GM23338 (cell line): ENCODE measurements at regions not wholly inside any gene's neighbourhood (a gene's known extent, or its start where the extent isn't known, plus 50 kb on each side); places are given as distances from the start of the nearest gene placed in this dataset.

Experiments
- ATAC-seq: fragments of 200-7000 bp; cut with Tn5 transposase; 3 replicates; pipeline ENCODE4 v1.9.1; 2020
- DNase-seq: peaks from one replicate; pipeline ENCODE4 v3.0.0-alpha.2; 2015; ENCODE audit warnings: low spot score
- H2AFZ ChIP-seq: fragments of 200-600 bp; sonication (generic); 2 replicates; pipeline ENCODE4 v1.8.0; 2016; ENCODE audit warnings: antibody characterized with exemption, mild to moderate bottlenecking, moderate library complexity
- H3F3A ChIP-seq: fragments of 200-600 bp; sonication (generic); replicated peaks from 2 replicates; pipeline ENCODE4 v1.8.0; 2017; ENCODE audit warnings: antibody characterized with exemption, mixed run types, low read depth
- H3K27ac ChIP-seq: fragments of 200-600 bp; sonication (generic); 2 replicates; pipeline ENCODE4 v1.6.1; 2016; ENCODE audit warnings: low read depth
- H3K27me3 ChIP-seq: fragments of 200-600 bp; sonication (generic); 2 replicates; pipeline ENCODE4 v1.8.0; 2016; ENCODE audit warnings: mild to moderate bottlenecking, mixed run types, moderate library complexity; ENCODE audit not compliant: insufficient read depth
- H3K36me3 ChIP-seq: fragments of 200-600 bp; sonication (generic); 2 replicates; pipeline ENCODE4 v1.8.0; 2016; ENCODE audit warnings: mild to moderate bottlenecking; ENCODE audit not compliant: insufficient read depth
- H3K4me1 ChIP-seq: fragments of 200-600 bp; sonication (generic); 2 replicates; pipeline ENCODE4 v1.8.0; 2016; ENCODE audit warnings: mild to moderate bottlenecking, moderate library complexity; ENCODE audit not compliant: insufficient read depth
- H3K4me2 ChIP-seq: fragments of 200-600 bp; sonication (generic); 2 replicates; pipeline ENCODE4 v1.7.1; 2017; ENCODE audit warnings: mixed run types
- H3K4me3 ChIP-seq: fragments of 200-600 bp; sonication (generic); 2 replicates; pipeline ENCODE4 v1.6.1; 2016; ENCODE audit warnings: mixed run types
- H3K79me2 ChIP-seq: fragments of 200-600 bp; sonication (generic); replicated peaks from 2 replicates; pipeline ENCODE4 v1.8.0; 2017; ENCODE audit warnings: mild to moderate bottlenecking; ENCODE audit not compliant: insufficient read depth
- H3K9me2 ChIP-seq: fragments of 200-600 bp; sonication (generic); 2 replicates; pipeline ENCODE4 v1.8.0; 2017; ENCODE audit not compliant: insufficient read depth
- H4K20me1 ChIP-seq: fragments of 200-600 bp; sonication (generic); replicated peaks from 2 replicates; pipeline ENCODE4 v1.8.0; 2017; ENCODE audit warnings: mild to moderate bottlenecking; ENCODE audit not compliant: insufficient read depth
- H3K27ac Mint-ChIP-seq: 2 replicates; pipeline ENCODE4 v1.8.0; 2020; ENCODE audit warnings: inconsistent platforms, mild to moderate bottlenecking, moderate library complexity, mixed read lengths
- H3K27me3 Mint-ChIP-seq: 3 replicates; pipeline ENCODE4 v1.8.0; 2022; ENCODE audit warnings: low read depth, mild to moderate bottlenecking, moderate library complexity, mixed read lengths, inconsistent platforms; ENCODE audit not compliant: insufficient read depth, poor library complexity
- H3K36me3 Mint-ChIP-seq: 3 replicates; pipeline ENCODE4 v1.8.0; 2021; ENCODE audit warnings: low read depth, mild to moderate bottlenecking, inconsistent platforms, moderate library complexity, mixed read lengths
- H3K4me1 Mint-ChIP-seq: 3 replicates; pipeline ENCODE4 v1.8.0; 2020; ENCODE audit warnings: mild to moderate bottlenecking, inconsistent platforms, mixed read lengths
- H3K4me3 Mint-ChIP-seq: 3 replicates; pipeline ENCODE4 v1.8.0; 2021; ENCODE audit warnings: moderate library complexity, mild to moderate bottlenecking, inconsistent platforms, mixed read lengths
- H3K9me3 Mint-ChIP-seq: 3 replicates; pipeline ENCODE4 v1.8.0; 2020; ENCODE audit warnings: moderate library complexity, mild to moderate bottlenecking, inconsistent platforms, mixed read lengths
- EZH2phosphoT487 ChIP-seq: fragments of 200-600 bp; sonication (generic); IDR thresholded peaks from one replicate; pipeline ENCODE4 v1.8.1; 2018; ENCODE audit warnings: antibody characterized with exemption; ENCODE audit not compliant: unreplicated experiment
- NANOG ChIP-seq: IDR thresholded peaks from 2 replicates; pipeline ENCODE4 v1.6.1; 2016; ENCODE audit warnings: antibody characterized with exemption, borderline replicate concordance
- POLR2AphosphoS5 ChIP-seq: IDR thresholded peaks from 2 replicates; pipeline ENCODE4 v1.6.1; 2016; ENCODE audit warnings: antibody characterized with exemption, low read depth
- STAT1 ChIP-seq: IDR thresholded peaks from one replicate; pipeline ENCODE4 v1.6.1; 2016; ENCODE audit warnings: antibody characterized with exemption; ENCODE audit not compliant: unreplicated experiment
- ZNF114 ChIP-seq: fragments of 250-450 bp; sonication (Bioruptor Pico); IDR thresholded peaks from 2 replicates; pipeline ENCODE4 v1.5.0; 2020; ENCODE audit warnings: mild to moderate bottlenecking, moderate library complexity
- TF ChIP-seq, protein P1 (sequence below), 2 experiments: fragments of 200-600 bp in 1 of 2; sonication (generic) in 1 of 2; conservative IDR thresholded peaks; 2 replicates each; pipeline versions ENCODE4 v1.5.1 to v1.6.1; 2016 to 2017; ENCODE audit warnings: antibody characterized with exemption in 2 of 2, low read depth in 2 of 2, mild to moderate bottlenecking in 2 of 2, moderate library complexity in 1 of 2
- TF ChIP-seq, protein P2 (sequence below): IDR thresholded peaks from one replicate; pipeline ENCODE4 v1.6.1; 2018; ENCODE audit warnings: antibody characterized with exemption; ENCODE audit not compliant: unreplicated experiment
- TF ChIP-seq, protein P3 (sequence below): IDR thresholded peaks from 2 replicates; pipeline ENCODE4 v1.6.1; 2016; ENCODE audit warnings: antibody characterized with exemption

DNA sequence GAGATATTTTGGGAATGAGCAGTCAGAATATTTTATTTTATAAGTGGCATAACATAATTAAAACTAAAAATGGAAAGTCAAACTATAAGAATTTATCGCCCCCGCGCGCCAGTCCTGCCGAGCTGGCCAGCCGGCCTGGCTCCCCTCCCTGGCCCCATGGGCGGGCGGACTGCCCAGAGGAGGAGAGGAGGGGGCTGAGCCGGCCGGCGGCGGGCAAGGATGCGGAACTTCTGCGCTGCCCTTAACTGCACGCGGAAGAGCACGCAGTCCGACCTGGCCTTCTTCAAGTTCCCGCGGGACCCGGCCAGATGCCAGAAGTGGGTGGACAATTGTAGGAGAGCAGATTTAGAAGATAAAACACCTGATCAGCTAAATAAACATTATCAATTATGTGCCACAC is 96.8 kb downstream of the DKK1 start:
- Mint-ChIP-seq H3K9me3 (no peaks in the 10 kb centered on the region), H3K27me3 (peaks cover 2% of the 10 kb centered on the region), H3K4me1 (no peaks in the 10 kb centered on the region), H3K36me3 (no peaks in the 10 kb centered on the region), H3K27ac (no peak overlapping the region), H3K4me3 (no peak overlapping the region)
- Histone ChIP-seq H3K79me2 (no peaks in the 10 kb centered on the region), H3K27ac (no peak overlapping the region), H3K9me2 (no peaks in the 10 kb centered on the region), H3K27me3 (no peaks in the 10 kb centered on the region), H3F3A (no peaks in the 10 kb centered on the region), H3K4me3 (no peak overlapping the region), H2AFZ (no peak overlapping the region), H3K4me1 (no peaks in the 10 kb centered on the region), H3K36me3 (no peaks in the 10 kb centered on the region), H3K4me2 (no peak overlapping the region), H4K20me1 (no peaks in the 10 kb centered on the region)
- no peak for TF ChIP-seq EZH2phosphoT487
- TF ChIP-seq POLR2AphosphoS5, result no peak
- TF ChIP-seq, protein P1, sequence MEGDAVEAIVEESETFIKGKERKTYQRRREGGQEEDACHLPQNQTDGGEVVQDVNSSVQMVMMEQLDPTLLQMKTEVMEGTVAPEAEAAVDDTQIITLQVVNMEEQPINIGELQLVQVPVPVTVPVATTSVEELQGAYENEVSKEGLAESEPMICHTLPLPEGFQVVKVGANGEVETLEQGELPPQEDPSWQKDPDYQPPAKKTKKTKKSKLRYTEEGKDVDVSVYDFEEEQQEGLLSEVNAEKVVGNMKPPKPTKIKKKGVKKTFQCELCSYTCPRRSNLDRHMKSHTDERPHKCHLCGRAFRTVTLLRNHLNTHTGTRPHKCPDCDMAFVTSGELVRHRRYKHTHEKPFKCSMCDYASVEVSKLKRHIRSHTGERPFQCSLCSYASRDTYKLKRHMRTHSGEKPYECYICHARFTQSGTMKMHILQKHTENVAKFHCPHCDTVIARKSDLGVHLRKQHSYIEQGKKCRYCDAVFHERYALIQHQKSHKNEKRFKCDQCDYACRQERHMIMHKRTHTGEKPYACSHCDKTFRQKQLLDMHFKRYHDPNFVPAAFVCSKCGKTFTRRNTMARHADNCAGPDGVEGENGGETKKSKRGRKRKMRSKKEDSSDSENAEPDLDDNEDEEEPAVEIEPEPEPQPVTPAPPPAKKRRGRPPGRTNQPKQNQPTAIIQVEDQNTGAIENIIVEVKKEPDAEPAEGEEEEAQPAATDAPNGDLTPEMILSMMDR (conservative IDR thresholded peaks at IDR 0.05; ENCODE audit: low read depth in 2 of 2), result no peak
- ATAC-seq, result no peak
- no peak for DNase-seq

DNA sequence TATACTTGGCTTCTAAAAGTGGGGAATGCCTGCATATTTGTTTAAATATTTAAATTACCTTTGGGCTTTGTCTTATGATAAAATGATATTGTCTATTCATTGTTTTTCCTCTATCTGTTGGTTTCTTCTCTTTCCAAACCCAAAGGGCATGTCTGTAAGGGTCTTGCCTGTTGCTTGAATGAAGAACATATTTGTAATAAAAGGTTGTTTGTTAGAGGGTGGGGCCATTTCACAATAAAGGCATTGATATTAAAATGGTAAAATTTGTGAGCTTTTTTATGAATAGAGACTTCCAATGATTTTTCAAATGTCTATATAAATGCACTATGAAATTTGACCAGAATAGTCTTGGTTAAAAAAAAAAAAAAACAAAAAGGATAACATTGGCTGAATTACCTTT is 105.2 kb downstream of the DKK1 start:
- H3K79me2 ChIP-seq, result no peaks in the 10 kb centered on the region

DNA sequence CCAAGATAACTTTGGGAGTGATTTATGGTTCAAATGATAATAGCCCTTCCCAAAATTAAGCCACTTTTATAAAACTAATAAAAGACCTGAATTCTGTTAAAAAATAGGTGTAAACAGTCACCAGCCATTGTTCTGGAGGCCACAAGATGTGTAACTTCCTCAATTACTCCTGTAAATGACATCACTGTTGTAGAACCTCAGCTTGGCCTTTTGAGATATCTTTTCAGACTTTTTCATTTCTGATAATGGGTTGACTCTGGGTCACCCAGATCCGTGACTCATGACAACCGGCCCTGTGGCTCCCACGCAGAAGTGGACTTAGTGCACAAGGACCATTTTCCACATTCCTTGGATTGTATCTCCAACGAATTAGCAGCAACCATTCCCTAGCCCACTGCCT is 106.6 kb downstream of the DKK1 start:
- Mint-ChIP-seq H3K27ac (no peak overlapping the region), H3K9me3 (no peaks in the 10 kb centered on the region), H3K27me3 (no peaks in the 10 kb centered on the region), H3K4me1 (peaks cover 9% of the 10 kb centered on the region; the same call in 2 of the 3 replicates), H3K4me3 (no peak overlapping the region), H3K36me3 (no peaks in the 10 kb centered on the region)
- Histone ChIP-seq H3K4me3 (no peak overlapping the region), H3K9me2 (no peaks in the 10 kb centered on the region), H3K36me3 (no peaks in the 10 kb centered on the region), H3K4me1 (no peaks in the 10 kb centered on the region; the same call in 1 of the 2 replicates), H2AFZ (no peak overlapping the region), H3K79me2 (no peaks in the 10 kb centered on the region), H3K27ac (no peak overlapping the region), H3F3A (no peaks in the 10 kb centered on the region), H3K4me2 (no peak overlapping the region), H4K20me1 (no peaks in the 10 kb centered on the region), H3K27me3 (no peaks in the 10 kb centered on the region)
- no peak for ATAC-seq
- no peak for DNase-seq
- TF ChIP-seq, protein P2, sequence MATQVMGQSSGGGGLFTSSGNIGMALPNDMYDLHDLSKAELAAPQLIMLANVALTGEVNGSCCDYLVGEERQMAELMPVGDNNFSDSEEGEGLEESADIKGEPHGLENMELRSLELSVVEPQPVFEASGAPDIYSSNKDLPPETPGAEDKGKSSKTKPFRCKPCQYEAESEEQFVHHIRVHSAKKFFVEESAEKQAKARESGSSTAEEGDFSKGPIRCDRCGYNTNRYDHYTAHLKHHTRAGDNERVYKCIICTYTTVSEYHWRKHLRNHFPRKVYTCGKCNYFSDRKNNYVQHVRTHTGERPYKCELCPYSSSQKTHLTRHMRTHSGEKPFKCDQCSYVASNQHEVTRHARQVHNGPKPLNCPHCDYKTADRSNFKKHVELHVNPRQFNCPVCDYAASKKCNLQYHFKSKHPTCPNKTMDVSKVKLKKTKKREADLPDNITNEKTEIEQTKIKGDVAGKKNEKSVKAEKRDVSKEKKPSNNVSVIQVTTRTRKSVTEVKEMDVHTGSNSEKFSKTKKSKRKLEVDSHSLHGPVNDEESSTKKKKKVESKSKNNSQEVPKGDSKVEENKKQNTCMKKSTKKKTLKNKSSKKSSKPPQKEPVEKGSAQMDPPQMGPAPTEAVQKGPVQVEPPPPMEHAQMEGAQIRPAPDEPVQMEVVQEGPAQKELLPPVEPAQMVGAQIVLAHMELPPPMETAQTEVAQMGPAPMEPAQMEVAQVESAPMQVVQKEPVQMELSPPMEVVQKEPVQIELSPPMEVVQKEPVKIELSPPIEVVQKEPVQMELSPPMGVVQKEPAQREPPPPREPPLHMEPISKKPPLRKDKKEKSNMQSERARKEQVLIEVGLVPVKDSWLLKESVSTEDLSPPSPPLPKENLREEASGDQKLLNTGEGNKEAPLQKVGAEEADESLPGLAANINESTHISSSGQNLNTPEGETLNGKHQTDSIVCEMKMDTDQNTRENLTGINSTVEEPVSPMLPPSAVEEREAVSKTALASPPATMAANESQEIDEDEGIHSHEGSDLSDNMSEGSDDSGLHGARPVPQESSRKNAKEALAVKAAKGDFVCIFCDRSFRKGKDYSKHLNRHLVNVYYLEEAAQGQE, result no peak

More for the DNA sequence above, 105.2 kb downstream of the DKK1 start:
- no peaks in the 10 kb centered on the region for H3K27me3 ChIP-seq
- no peak overlapping the region for H2AFZ ChIP-seq
- H4K20me1 ChIP-seq, result no peaks in the 10 kb centered on the region
- no peaks in the 10 kb centered on the region for H3K36me3 ChIP-seq
- no peak for ATAC-seq
- TF ChIP-seq STAT1 (no peak), ZNF114 (CRISPR knock-in tag) (no peak), NANOG (no peak)
- TF ChIP-seq, protein P3, sequence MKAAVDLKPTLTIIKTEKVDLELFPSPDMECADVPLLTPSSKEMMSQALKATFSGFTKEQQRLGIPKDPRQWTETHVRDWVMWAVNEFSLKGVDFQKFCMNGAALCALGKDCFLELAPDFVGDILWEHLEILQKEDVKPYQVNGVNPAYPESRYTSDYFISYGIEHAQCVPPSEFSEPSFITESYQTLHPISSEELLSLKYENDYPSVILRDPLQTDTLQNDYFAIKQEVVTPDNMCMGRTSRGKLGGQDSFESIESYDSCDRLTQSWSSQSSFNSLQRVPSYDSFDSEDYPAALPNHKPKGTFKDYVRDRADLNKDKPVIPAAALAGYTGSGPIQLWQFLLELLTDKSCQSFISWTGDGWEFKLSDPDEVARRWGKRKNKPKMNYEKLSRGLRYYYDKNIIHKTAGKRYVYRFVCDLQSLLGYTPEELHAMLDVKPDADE, result no peak
- no peak overlapping the region for H3K27ac Mint-ChIP-seq
- no peaks in the 10 kb centered on the region for H3K9me3 Mint-ChIP-seq
- no peak overlapping the region for H3K27ac ChIP-seq
- no peaks in the 10 kb centered on the region; the same call in 1 of the 2 replicates for H3K4me1 ChIP-seq
- no peak overlapping the region for H3K4me2 ChIP-seq
- H3K4me1 Mint-ChIP-seq, result peaks cover 4% of the 10 kb centered on the region; the same call in 2 of the 3 replicates
- H3K27me3 Mint-ChIP-seq, result no peaks in the 10 kb centered on the region
- no peak for DNase-seq
- no peaks in the 10 kb centered on the region for H3K9me2 ChIP-seq
- no peaks in the 10 kb centered on the region for H3F3A ChIP-seq
- H3K4me3 Mint-ChIP-seq, result no peak overlapping the region
- H3K4me3 ChIP-seq, result no peak overlapping the region
- H3K36me3 Mint-ChIP-seq, result no peaks in the 10 kb centered on the region
